SIG-M5 treated with dmso at 0.1 percent for 504 hours (cell line): ENCODE measurements at regions not wholly inside any gene's neighbourhood (a gene's known extent, or its start where the extent isn't known, plus 50 kb on each side); places are given as distances from the start of the nearest gene placed in this dataset.

ENCODE experiments used
- DNase-seq: peaks from one replicate; lab custom pipeline; 2025; ENCODE audit not compliant: unreplicated experiment; lab: John Stamatoyannopoulos, UW

GRCh38 chr18:29307231-29307630, 1130.3 kb upstream of the CDH2 start:
- DNase-seq, result no peak

GRCh38 chr18:29305516-29305915, 1128.6 kb upstream of the CDH2 start:
- no peak for DNase-seq

GRCh38 chr18:29301048-29301447, 1124.1 kb upstream of the CDH2 start:
- no peak for DNase-seq

- no peak for DNase-seq
Observed at GRCh38 chr18:29285471-29285870, 1108.5 kb upstream of the CDH2 start.

- no peak for DNase-seq
Observed at GRCh38 chr18:29271501-29271900, 1094.6 kb upstream of the CDH2 start.

GRCh38 chr18:29259838-29260237, 1082.9 kb upstream of the CDH2 start:
- no peak for DNase-seq

- DNase-seq, result no peak
Observed at GRCh38 chr18:29254123-29254522, 1077.2 kb upstream of the CDH2 start.

- DNase-seq, result no peak
Observed at GRCh38 chr18:29251681-29252080, 1074.8 kb upstream of the CDH2 start.

GRCh38 chr18:29250843-29251242, 1073.9 kb upstream of the CDH2 start:
- DNase-seq, result no peak

- no peak for DNase-seq
Observed at GRCh38 chr18:29250259-29250658, 1073.3 kb upstream of the CDH2 start.

- no peak for DNase-seq
Observed at GRCh38 chr18:29248805-29249204, 1071.9 kb upstream of the CDH2 start.

- no peak for DNase-seq
Observed at GRCh38 chr18:29241199-29241598, 1064.3 kb upstream of the CDH2 start.

GRCh38 chr18:29234751-29235150, 1057.8 kb upstream of the CDH2 start:
- no peak for DNase-seq

GRCh38 chr18:29226213-29226612, 1049.3 kb upstream of the CDH2 start:
- no peak for DNase-seq

GRCh38 chr18:29225351-29225750, 1048.4 kb upstream of the CDH2 start:
- no peak for DNase-seq

- no peak for DNase-seq
Observed at GRCh38 chr18:29218091-29218490, 1041.2 kb upstream of the CDH2 start.

GRCh38 chr18:29217124-29217915, 1040.4 kb upstream of the CDH2 start:
- DNase-seq, result no peak

GRCh38 chr18:29198834-29199233, 1021.9 kb upstream of the CDH2 start:
- DNase-seq, result no peak

- DNase-seq, result no peak
Observed at GRCh38 chr18:29196307-29196706, 1019.4 kb upstream of the CDH2 start.

- DNase-seq, result no peak
Observed at GRCh38 chr18:29191263-29191662, 1014.3 kb upstream of the CDH2 start.

GRCh38 chr18:29188760-29189159, 1011.8 kb upstream of the CDH2 start:
- DNase-seq, result no peak

- no peak for DNase-seq
Observed at GRCh38 chr18:29185801-29186200, 1008.9 kb upstream of the CDH2 start.

- no peak for DNase-seq
Observed at GRCh38 chr18:29184654-29185053, 1007.7 kb upstream of the CDH2 start.
